WTC11 (cell line): ENCODE measurements at regions not wholly inside any gene's neighbourhood (a gene's known extent, or its start where the extent isn't known, plus 50 kb on each side); places are given as distances from the start of the nearest gene placed in this dataset.

Experiments
- ATAC-seq: fragments of 200-7000 bp; cut with Tn5 transposase; 2 replicates; pipeline ENCODE4 v1.10.0; 2021; ENCODE audit warnings: mild to moderate bottlenecking, moderate library complexity
- CTCF ChIA-PET: fragments of 300-600 bp; sonication (Branson Sonifier 250); formaldehyde crosslinking; loops from one replicate; lab custom pipeline; 2021; ENCODE audit warnings: antibody characterized with exemption; lab: Charles Lee
- POLR2A ChIA-PET: fragments of 350-600 bp; sonication (Branson Sonifier 250); formaldehyde crosslinking; loops from one replicate; lab custom pipeline; 2021; ENCODE audit warnings: antibody characterized with exemption; lab: Charles Lee
- DNase-seq: peaks from one replicate; pipeline ENCODE4 v3.0.0; 2021; ENCODE audit warnings: low spot score
- H3K27ac Mint-ChIP-seq: 2 replicates; pipeline ENCODE4 v1.8.0; 2021; ENCODE audit warnings: mixed read lengths
- H3K27me3 Mint-ChIP-seq: 2 replicates; pipeline ENCODE4 v1.8.0; 2021; ENCODE audit warnings: low read depth, mild to moderate bottlenecking, moderate library complexity, mixed read lengths
- H3K36me3 Mint-ChIP-seq: 2 replicates; pipeline ENCODE4 v1.8.0; 2021; ENCODE audit warnings: mixed read lengths
- H3K4me1 Mint-ChIP-seq: 2 replicates; pipeline ENCODE4 v1.8.0; 2022; ENCODE audit warnings: mixed read lengths
- H3K4me3 Mint-ChIP-seq: 2 replicates; pipeline ENCODE4 v1.8.0; 2021; ENCODE audit warnings: mild to moderate bottlenecking, moderate library complexity, mixed read lengths
- H3K9me3 Mint-ChIP-seq: 2 replicates; pipeline ENCODE4 v1.8.0; 2021; ENCODE audit warnings: mixed read lengths
- CBFB ChIP-seq: sonication (generic); formaldehyde crosslinking; IDR thresholded peaks from 2 replicates; pipeline ENCODE4 v1.8.1; 2022; ENCODE audit warnings: mild to moderate bottlenecking, low read depth, missing genetic modification reagents
- CREB1 ChIP-seq: sonication (generic); formaldehyde crosslinking; IDR thresholded peaks from 2 replicates; pipeline ENCODE4 v1.8.0; 2023; ENCODE audit warnings: mild to moderate bottlenecking, missing genetic modification reagents
- EMX1 ChIP-seq: fragments of 250-450 bp; sonication (Bioruptor Pico); IDR thresholded peaks from 2 replicates; pipeline ENCODE4 v1.8.0; 2021; ENCODE audit warnings: mild to moderate bottlenecking
- JUN ChIP-seq: sonication (generic); formaldehyde crosslinking; IDR thresholded peaks from 2 replicates; pipeline ENCODE4 v1.8.0; 2023; ENCODE audit warnings: mild to moderate bottlenecking, missing genetic modification reagents
- KAT7 ChIP-seq: sonication (generic); formaldehyde crosslinking; IDR thresholded peaks from 2 replicates; pipeline ENCODE4 v1.8.1; 2023; ENCODE audit warnings: missing genetic modification reagents, mild to moderate bottlenecking, borderline replicate concordance
- MXD4 ChIP-seq: fragments of 250-450 bp; sonication (Bioruptor Pico); IDR thresholded peaks from 2 replicates; pipeline ENCODE4 v1.8.0; 2021; ENCODE audit warnings: mild to moderate bottlenecking, moderate library complexity, borderline replicate concordance
- NFATC4 ChIP-seq: fragments of 250-450 bp; sonication (Bioruptor Pico); IDR thresholded peaks from 2 replicates; pipeline ENCODE4 v1.9.0; 2021; ENCODE audit warnings: mild to moderate bottlenecking
- NR3C1 ChIP-seq: sonication (generic); formaldehyde crosslinking; conservative IDR thresholded peaks from 2 replicates; pipeline ENCODE4 v1.8.1; 2023; ENCODE audit warnings: low read depth, mild to moderate bottlenecking, missing genetic modification reagents
- OVOL2 ChIP-seq: fragments of 250-450 bp; sonication (Bioruptor Pico); IDR thresholded peaks from 2 replicates; pipeline ENCODE4 v1.9.0; 2021; ENCODE audit warnings: mild to moderate bottlenecking, borderline replicate concordance
- PRRX2 ChIP-seq: fragments of 250-450 bp; sonication (Bioruptor Pico); IDR thresholded peaks from 2 replicates; pipeline ENCODE4 v1.8.0; 2021; ENCODE audit warnings: mild to moderate bottlenecking
- RELA ChIP-seq: sonication (generic); formaldehyde crosslinking; IDR thresholded peaks from 2 replicates; pipeline ENCODE4 v1.8.1; 2022; ENCODE audit warnings: missing genetic modification reagents, mild to moderate bottlenecking, borderline replicate concordance
- SMAD3 ChIP-seq: sonication (generic); formaldehyde crosslinking; IDR thresholded peaks from 2 replicates; pipeline ENCODE4 v1.8.0; 2022; ENCODE audit warnings: missing genetic modification reagents, mild to moderate bottlenecking, borderline replicate concordance
- ZNF263 ChIP-seq: sonication (generic); formaldehyde crosslinking; IDR thresholded peaks from 2 replicates; pipeline ENCODE4 v1.8.1; 2022; ENCODE audit warnings: low read depth, mild to moderate bottlenecking, moderate library complexity, missing genetic modification reagents
- ZNF281 ChIP-seq: sonication (generic); formaldehyde crosslinking; IDR thresholded peaks from 2 replicates; pipeline ENCODE4 v1.8.0; 2023; ENCODE audit warnings: mild to moderate bottlenecking, missing genetic modification reagents
- ZNF317 ChIP-seq: sonication (generic); formaldehyde crosslinking; IDR thresholded peaks from 2 replicates; pipeline ENCODE4 v1.8.1; 2023; ENCODE audit warnings: low read depth, mild to moderate bottlenecking, moderate library complexity, missing genetic modification reagents, borderline replicate concordance
- TF ChIP-seq, protein P1 (sequence below): fragments of 250-450 bp; sonication (Bioruptor Pico); IDR thresholded peaks from 2 replicates; pipeline ENCODE4 v1.8.0; 2021; ENCODE audit warnings: mild to moderate bottlenecking
- TF ChIP-seq, protein P2 (sequence below): sonication (generic); formaldehyde crosslinking; IDR thresholded peaks from 2 replicates; pipeline ENCODE4 v1.8.0; 2022; ENCODE audit warnings: mild to moderate bottlenecking, missing genetic modification reagents
- TF ChIP-seq, protein P3 (sequence below): sonication (generic); formaldehyde crosslinking; IDR thresholded peaks from 2 replicates; pipeline ENCODE4 v1.8.1; 2023; ENCODE audit warnings: mild to moderate bottlenecking, moderate library complexity, missing genetic modification reagents
- TF ChIP-seq, protein P4 (sequence below): fragments of 250-450 bp; sonication (Bioruptor Pico); IDR thresholded peaks from 2 replicates; pipeline ENCODE4 v1.9.0; 2021; ENCODE audit warnings: mild to moderate bottlenecking, borderline replicate concordance
- TF ChIP-seq, protein P5 (sequence below): sonication (generic); formaldehyde crosslinking; IDR thresholded peaks from 2 replicates; pipeline ENCODE4 v1.8.0; 2023; ENCODE audit warnings: missing genetic modification reagents, mild to moderate bottlenecking, borderline replicate concordance

- no peaks in the 10 kb centered on the region for H3K9me3 Mint-ChIP-seq
- no peak overlapping the region for H3K4me3 Mint-ChIP-seq
- ATAC-seq (no peak), DNase-seq (no peak)
- peaks cover 15% of the 10 kb centered on the region for H3K4me1 Mint-ChIP-seq
- H3K27ac Mint-ChIP-seq: no peak overlapping the region
- ChIA-PET POLR2A (no interaction called here), CTCF (no interaction called here)
- no peak for TF ChIP-seq CBFB
- TF ChIP-seq EMX1 (CRISPR knock-in tag): no peak
- no peak for TF ChIP-seq JUN (CRISPR knock-in tag)
- TF ChIP-seq, protein P1, sequence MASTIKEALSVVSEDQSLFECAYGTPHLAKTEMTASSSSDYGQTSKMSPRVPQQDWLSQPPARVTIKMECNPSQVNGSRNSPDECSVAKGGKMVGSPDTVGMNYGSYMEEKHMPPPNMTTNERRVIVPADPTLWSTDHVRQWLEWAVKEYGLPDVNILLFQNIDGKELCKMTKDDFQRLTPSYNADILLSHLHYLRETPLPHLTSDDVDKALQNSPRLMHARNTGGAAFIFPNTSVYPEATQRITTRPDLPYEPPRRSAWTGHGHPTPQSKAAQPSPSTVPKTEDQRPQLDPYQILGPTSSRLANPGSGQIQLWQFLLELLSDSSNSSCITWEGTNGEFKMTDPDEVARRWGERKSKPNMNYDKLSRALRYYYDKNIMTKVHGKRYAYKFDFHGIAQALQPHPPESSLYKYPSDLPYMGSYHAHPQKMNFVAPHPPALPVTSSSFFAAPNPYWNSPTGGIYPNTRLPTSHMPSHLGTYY (CRISPR knock-in tag): no peak
- TF ChIP-seq OVOL2 (CRISPR knock-in tag): no peak
- TF ChIP-seq, protein P2, sequence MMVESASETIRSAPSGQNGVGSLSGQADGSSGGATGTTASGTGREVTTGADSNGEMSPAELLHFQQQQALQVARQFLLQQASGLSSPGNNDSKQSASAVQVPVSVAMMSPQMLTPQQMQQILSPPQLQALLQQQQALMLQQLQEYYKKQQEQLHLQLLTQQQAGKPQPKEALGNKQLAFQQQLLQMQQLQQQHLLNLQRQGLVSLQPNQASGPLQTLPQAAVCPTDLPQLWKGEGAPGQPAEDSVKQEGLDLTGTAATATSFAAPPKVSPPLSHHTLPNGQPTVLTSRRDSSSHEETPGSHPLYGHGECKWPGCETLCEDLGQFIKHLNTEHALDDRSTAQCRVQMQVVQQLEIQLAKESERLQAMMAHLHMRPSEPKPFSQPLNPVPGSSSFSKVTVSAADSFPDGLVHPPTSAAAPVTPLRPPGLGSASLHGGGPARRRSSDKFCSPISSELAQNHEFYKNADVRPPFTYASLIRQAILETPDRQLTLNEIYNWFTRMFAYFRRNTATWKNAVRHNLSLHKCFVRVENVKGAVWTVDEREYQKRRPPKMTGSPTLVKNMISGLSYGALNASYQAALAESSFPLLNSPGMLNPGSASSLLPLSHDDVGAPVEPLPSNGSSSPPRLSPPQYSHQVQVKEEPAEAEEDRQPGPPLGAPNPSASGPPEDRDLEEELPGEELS (CRISPR knock-in tag): no peak
- no peak for TF ChIP-seq NFATC4 (CRISPR knock-in tag)
- TF ChIP-seq, protein P3, sequence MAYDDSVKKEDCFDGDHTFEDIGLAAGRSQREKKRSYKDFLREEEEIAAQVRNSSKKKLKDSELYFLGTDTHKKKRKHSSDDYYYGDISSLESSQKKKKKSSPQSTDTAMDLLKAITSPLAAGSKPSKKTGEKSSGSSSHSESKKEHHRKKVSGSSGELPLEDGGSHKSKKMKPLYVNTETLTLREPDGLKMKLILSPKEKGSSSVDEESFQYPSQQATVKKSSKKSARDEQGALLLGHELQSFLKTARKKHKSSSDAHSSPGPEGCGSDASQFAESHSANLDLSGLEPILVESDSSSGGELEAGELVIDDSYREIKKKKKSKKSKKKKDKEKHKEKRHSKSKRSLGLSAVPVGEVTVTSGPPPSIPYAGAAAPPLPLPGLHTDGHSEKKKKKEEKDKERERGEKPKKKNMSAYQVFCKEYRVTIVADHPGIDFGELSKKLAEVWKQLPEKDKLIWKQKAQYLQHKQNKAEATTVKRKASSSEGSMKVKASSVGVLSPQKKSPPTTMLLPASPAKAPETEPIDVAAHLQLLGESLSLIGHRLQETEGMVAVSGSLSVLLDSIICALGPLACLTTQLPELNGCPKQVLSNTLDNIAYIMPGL (CRISPR knock-in tag): no peak
- TF ChIP-seq NR3C1: no peak
- no peak for TF ChIP-seq ZNF281 (CRISPR knock-in tag)
- TF ChIP-seq RELA: no peak
- TF ChIP-seq, protein P4, sequence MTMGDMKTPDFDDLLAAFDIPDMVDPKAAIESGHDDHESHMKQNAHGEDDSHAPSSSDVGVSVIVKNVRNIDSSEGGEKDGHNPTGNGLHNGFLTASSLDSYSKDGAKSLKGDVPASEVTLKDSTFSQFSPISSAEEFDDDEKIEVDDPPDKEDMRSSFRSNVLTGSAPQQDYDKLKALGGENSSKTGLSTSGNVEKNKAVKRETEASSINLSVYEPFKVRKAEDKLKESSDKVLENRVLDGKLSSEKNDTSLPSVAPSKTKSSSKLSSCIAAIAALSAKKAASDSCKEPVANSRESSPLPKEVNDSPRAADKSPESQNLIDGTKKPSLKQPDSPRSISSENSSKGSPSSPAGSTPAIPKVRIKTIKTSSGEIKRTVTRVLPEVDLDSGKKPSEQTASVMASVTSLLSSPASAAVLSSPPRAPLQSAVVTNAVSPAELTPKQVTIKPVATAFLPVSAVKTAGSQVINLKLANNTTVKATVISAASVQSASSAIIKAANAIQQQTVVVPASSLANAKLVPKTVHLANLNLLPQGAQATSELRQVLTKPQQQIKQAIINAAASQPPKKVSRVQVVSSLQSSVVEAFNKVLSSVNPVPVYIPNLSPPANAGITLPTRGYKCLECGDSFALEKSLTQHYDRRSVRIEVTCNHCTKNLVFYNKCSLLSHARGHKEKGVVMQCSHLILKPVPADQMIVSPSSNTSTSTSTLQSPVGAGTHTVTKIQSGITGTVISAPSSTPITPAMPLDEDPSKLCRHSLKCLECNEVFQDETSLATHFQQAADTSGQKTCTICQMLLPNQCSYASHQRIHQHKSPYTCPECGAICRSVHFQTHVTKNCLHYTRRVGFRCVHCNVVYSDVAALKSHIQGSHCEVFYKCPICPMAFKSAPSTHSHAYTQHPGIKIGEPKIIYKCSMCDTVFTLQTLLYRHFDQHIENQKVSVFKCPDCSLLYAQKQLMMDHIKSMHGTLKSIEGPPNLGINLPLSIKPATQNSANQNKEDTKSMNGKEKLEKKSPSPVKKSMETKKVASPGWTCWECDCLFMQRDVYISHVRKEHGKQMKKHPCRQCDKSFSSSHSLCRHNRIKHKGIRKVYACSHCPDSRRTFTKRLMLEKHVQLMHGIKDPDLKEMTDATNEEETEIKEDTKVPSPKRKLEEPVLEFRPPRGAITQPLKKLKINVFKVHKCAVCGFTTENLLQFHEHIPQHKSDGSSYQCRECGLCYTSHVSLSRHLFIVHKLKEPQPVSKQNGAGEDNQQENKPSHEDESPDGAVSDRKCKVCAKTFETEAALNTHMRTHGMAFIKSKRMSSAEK (CRISPR knock-in tag): no peak
- TF ChIP-seq KAT7 (CRISPR knock-in tag): no peak
- peaks cover 44% of the 10 kb centered on the region for H3K36me3 Mint-ChIP-seq
- no peaks in the 10 kb centered on the region for H3K27me3 Mint-ChIP-seq
Measured at GRCh38 chr16:31707743-31708335, 165.8 kb upstream of the ZNF267 start.

GRCh38 chr16:31708348-31708747 is 165.3 kb upstream of the ZNF267 start:
- POLR2A ChIA-PET: no interaction called here
- CTCF ChIA-PET: no interaction called here
- no peak for DNase-seq
- no peaks in the 10 kb centered on the region for H3K9me3 Mint-ChIP-seq
- no peak overlapping the region for H3K4me3 Mint-ChIP-seq
- ATAC-seq: no peak
- no peak overlapping the region for H3K27ac Mint-ChIP-seq
- peaks cover 41% of the 10 kb centered on the region for H3K36me3 Mint-ChIP-seq
- H3K27me3 Mint-ChIP-seq: no peaks in the 10 kb centered on the region
- peaks cover 16% of the 10 kb centered on the region for H3K4me1 Mint-ChIP-seq
- no peak for TF ChIP-seq CREB1 (CRISPR knock-in tag)
- no peak for TF ChIP-seq ZNF317 (CRISPR knock-in tag)
- TF ChIP-seq SMAD3 (CRISPR knock-in tag): no peak
- TF ChIP-seq, protein P5, sequence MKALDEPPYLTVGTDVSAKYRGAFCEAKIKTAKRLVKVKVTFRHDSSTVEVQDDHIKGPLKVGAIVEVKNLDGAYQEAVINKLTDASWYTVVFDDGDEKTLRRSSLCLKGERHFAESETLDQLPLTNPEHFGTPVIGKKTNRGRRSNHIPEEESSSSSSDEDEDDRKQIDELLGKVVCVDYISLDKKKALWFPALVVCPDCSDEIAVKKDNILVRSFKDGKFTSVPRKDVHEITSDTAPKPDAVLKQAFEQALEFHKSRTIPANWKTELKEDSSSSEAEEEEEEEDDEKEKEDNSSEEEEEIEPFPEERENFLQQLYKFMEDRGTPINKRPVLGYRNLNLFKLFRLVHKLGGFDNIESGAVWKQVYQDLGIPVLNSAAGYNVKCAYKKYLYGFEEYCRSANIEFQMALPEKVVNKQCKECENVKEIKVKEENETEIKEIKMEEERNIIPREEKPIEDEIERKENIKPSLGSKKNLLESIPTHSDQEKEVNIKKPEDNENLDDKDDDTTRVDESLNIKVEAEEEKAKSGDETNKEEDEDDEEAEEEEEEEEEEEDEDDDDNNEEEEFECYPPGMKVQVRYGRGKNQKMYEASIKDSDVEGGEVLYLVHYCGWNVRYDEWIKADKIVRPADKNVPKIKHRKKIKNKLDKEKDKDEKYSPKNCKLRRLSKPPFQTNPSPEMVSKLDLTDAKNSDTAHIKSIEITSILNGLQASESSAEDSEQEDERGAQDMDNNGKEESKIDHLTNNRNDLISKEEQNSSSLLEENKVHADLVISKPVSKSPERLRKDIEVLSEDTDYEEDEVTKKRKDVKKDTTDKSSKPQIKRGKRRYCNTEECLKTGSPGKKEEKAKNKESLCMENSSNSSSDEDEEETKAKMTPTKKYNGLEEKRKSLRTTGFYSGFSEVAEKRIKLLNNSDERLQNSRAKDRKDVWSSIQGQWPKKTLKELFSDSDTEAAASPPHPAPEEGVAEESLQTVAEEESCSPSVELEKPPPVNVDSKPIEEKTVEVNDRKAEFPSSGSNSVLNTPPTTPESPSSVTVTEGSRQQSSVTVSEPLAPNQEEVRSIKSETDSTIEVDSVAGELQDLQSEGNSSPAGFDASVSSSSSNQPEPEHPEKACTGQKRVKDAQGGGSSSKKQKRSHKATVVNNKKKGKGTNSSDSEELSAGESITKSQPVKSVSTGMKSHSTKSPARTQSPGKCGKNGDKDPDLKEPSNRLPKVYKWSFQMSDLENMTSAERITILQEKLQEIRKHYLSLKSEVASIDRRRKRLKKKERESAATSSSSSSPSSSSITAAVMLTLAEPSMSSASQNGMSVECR (CRISPR knock-in tag): no peak
- no peak for TF ChIP-seq ZNF263 (CRISPR knock-in tag)
- TF ChIP-seq PRRX2 (CRISPR knock-in tag): no peak
- no peak for TF ChIP-seq MXD4
